A673 (cell line): ENCODE measurements at regions not wholly inside any gene's neighbourhood (a gene's known extent, or its start where the extent isn't known, plus 50 kb on each side); places are given as distances from the start of the nearest gene placed in this dataset.

Experiments used
- EZH2 ChIP-seq: fragments of 200-600 bp; sonication (generic); IDR thresholded peaks from 2 replicates; pipeline ENCODE4 v1.6.1; 2017; ENCODE audit warnings: borderline replicate concordance, low read depth, mild to moderate bottlenecking, mixed read lengths, antibody characterized with exemption, low read length; ENCODE audit not compliant: poor library complexity, severe bottlenecking
- TF ChIP-seq, protein P1 (sequence below): fragments of 300-800, 200-600 bp; sonication (generic); conservative IDR thresholded peaks from 2 replicates; pipeline ENCODE4 v1.5.1; 2017; ENCODE audit warnings: low read depth, mild to moderate bottlenecking, antibody characterized with exemption, low read length, moderate library complexity, mixed read lengths

DNA sequence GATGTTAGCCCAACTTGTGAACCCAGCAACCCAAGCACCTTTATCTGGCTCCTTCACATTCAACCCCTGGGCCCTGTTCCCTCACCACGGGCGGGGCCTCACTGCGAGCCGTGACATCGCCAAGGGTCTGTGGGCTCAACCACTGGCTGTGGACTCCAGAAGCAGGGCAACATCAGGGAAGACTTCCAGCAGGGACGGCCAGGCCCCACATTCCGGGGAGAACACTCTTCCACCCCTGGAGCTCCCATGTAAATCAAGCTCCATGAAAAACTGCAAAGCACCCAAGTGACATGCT lies 175.3 kb downstream of the ERCC6L2 start:
- TF ChIP-seq, protein P1, sequence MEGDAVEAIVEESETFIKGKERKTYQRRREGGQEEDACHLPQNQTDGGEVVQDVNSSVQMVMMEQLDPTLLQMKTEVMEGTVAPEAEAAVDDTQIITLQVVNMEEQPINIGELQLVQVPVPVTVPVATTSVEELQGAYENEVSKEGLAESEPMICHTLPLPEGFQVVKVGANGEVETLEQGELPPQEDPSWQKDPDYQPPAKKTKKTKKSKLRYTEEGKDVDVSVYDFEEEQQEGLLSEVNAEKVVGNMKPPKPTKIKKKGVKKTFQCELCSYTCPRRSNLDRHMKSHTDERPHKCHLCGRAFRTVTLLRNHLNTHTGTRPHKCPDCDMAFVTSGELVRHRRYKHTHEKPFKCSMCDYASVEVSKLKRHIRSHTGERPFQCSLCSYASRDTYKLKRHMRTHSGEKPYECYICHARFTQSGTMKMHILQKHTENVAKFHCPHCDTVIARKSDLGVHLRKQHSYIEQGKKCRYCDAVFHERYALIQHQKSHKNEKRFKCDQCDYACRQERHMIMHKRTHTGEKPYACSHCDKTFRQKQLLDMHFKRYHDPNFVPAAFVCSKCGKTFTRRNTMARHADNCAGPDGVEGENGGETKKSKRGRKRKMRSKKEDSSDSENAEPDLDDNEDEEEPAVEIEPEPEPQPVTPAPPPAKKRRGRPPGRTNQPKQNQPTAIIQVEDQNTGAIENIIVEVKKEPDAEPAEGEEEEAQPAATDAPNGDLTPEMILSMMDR: no peak
- no peak for TF ChIP-seq EZH2
